Astrocyte (in vitro differentiated cells and primary cell): ENCODE measurements at regions not wholly inside any gene's neighbourhood (a gene's known extent, or its start where the extent isn't known, plus 50 kb on each side); places are given as distances from the start of the nearest gene placed in this dataset.

Experiments
- DNase-seq: peaks from one replicate; pipeline ENCODE4 v3.0.0-alpha.2; 2010; ENCODE audit warnings: low read depth
- FAIRE-seq: peaks from 2 replicates; lab custom pipeline; 2011; peaks lifted over from hg19 to GRCh38; lab: Jason Lieb, UNC
- H2AFZ ChIP-seq: 2 replicates; pipeline ENCODE4 v1.6.0; 2012; ENCODE audit warnings: low read depth, low read length, inconsistent platforms
- H3K27ac ChIP-seq: 2 replicates; pipeline ENCODE4 v1.5.1; 2011; ENCODE audit warnings: low read depth, low read length, inconsistent platforms
- H3K27me3 ChIP-seq: 2 replicates; pipeline ENCODE4 v1.6.0; 2011; ENCODE audit warnings: low read length, inconsistent platforms; ENCODE audit not compliant: insufficient read depth
- H3K36me3 ChIP-seq: 2 replicates; pipeline ENCODE4 v1.5.1; 2011; ENCODE audit warnings: low read length, inconsistent platforms; ENCODE audit not compliant: insufficient read depth
- H3K4me1 ChIP-seq: 2 replicates; pipeline ENCODE4 v1.5.1; 2011; ENCODE audit warnings: low read length, inconsistent platforms; ENCODE audit not compliant: insufficient read depth
- H3K4me2 ChIP-seq: 2 replicates; pipeline ENCODE4 v1.6.0; 2012; ENCODE audit warnings: low read length, inconsistent platforms
- H3K4me3 ChIP-seq: 2 replicates; pipeline ENCODE4 v1.5.1; 2011; ENCODE audit warnings: low read depth, mild to moderate bottlenecking, low read length, inconsistent platforms; ENCODE audit not compliant: insufficient read depth
- H3K79me2 ChIP-seq: 2 replicates; pipeline ENCODE4 v1.6.0; 2012; ENCODE audit warnings: mild to moderate bottlenecking, low read length, inconsistent platforms; ENCODE audit not compliant: insufficient read depth
- H3K9ac ChIP-seq: 2 replicates; pipeline ENCODE4 v1.6.0; 2012; ENCODE audit warnings: mild to moderate bottlenecking, low read length, inconsistent platforms
- H3K9me3 ChIP-seq: 2 replicates; pipeline ENCODE4 v1.5.1; 2012; ENCODE audit warnings: low read depth, mild to moderate bottlenecking, low read length, inconsistent platforms; ENCODE audit not compliant: insufficient read depth
- H4K20me1 ChIP-seq: 2 replicates; pipeline ENCODE4 v1.6.0; 2012; ENCODE audit warnings: low read length, inconsistent platforms; ENCODE audit not compliant: insufficient read depth
- H3K27ac Mint-ChIP-seq: one replicate; pipeline ENCODE4 v1.8.0; 2021; ENCODE audit warnings: mild to moderate bottlenecking, mixed read lengths; ENCODE audit not compliant: unreplicated experiment
- H3K27me3 Mint-ChIP-seq: one replicate; pipeline ENCODE4 v1.8.0; 2021; ENCODE audit warnings: low read depth, mixed read lengths; ENCODE audit not compliant: unreplicated experiment
- H3K36me3 Mint-ChIP-seq: one replicate; pipeline ENCODE4 v1.8.0; 2021; ENCODE audit warnings: low read depth, mixed read lengths; ENCODE audit not compliant: unreplicated experiment
- H3K4me1 Mint-ChIP-seq: one replicate; pipeline ENCODE4 v1.8.0; 2021; ENCODE audit warnings: low read depth, mixed read lengths; ENCODE audit not compliant: unreplicated experiment
- H3K4me3 Mint-ChIP-seq: one replicate; pipeline ENCODE4 v1.8.0; 2021; ENCODE audit warnings: mild to moderate bottlenecking, moderate library complexity, mixed read lengths; ENCODE audit not compliant: unreplicated experiment
- H3K9me3 Mint-ChIP-seq: one replicate; pipeline ENCODE4 v1.8.0; 2021; ENCODE audit warnings: mild to moderate bottlenecking, mixed read lengths; ENCODE audit not compliant: unreplicated experiment
- CTCF ChIP-seq: IDR thresholded peaks from 2 replicates; pipeline ENCODE4 v1.5.1; 2011; ENCODE audit warnings: low read depth, mild to moderate bottlenecking, inconsistent platforms, low read length, moderate library complexity; ENCODE audit not compliant: insufficient read depth
- EZH2 ChIP-seq: IDR thresholded peaks from 2 replicates; pipeline ENCODE4 v1.6.1; 2012; ENCODE audit warnings: mild to moderate bottlenecking, low read length, inconsistent platforms; ENCODE audit not compliant: insufficient read depth

GRCh38 chr20:43842126-43843020 lies 72.3 kb upstream of the TOX2 start:
- FAIRE-seq (no peak), DNase-seq (no peak)
- TF ChIP-seq CTCF (no peak), EZH2 (no peak)
- Histone ChIP-seq H3K4me1 (peaks cover 23% of the 10 kb centered on the region), H3K9me3 (no peaks in the 10 kb centered on the region), H2AFZ (no peak overlapping the region), H3K4me3 (no peak overlapping the region), H3K27me3 (no peaks in the 10 kb centered on the region), H3K79me2 (no peaks in the 10 kb centered on the region), H3K36me3 (no peaks in the 10 kb centered on the region), H4K20me1 (no peaks in the 10 kb centered on the region), H3K9ac (peak overlapping the region; percentile 2), H3K4me2 (no peak overlapping the region), H3K27ac (no peak overlapping the region)
- Mint-ChIP-seq H3K4me1 (peaks cover 12% of the 10 kb centered on the region), H3K4me3 (no peak overlapping the region), H3K9me3 (peaks cover under 1% of the 10 kb centered on the region), H3K27me3 (peaks cover 19% of the 10 kb centered on the region), H3K27ac (no peak overlapping the region), H3K36me3 (peaks cover under 1% of the 10 kb centered on the region)

GRCh38 chr20:43840382-43841070 lies 74.1 kb upstream of the TOX2 start:
- peaks cover 11% of the 10 kb centered on the region for H3K4me1 Mint-ChIP-seq
- Histone ChIP-seq H3K9ac (no peak overlapping the region), H3K9me3 (no peaks in the 10 kb centered on the region), H3K4me2 (no peak overlapping the region), H3K4me3 (no peak overlapping the region), H3K4me1 (peaks cover 16% of the 10 kb centered on the region), H3K36me3 (no peaks in the 10 kb centered on the region), H3K27ac (no peak overlapping the region), H2AFZ (no peak overlapping the region), H3K79me2 (no peaks in the 10 kb centered on the region), H4K20me1 (no peaks in the 10 kb centered on the region), H3K27me3 (no peaks in the 10 kb centered on the region)
- TF ChIP-seq EZH2 (no peak), CTCF (peak; percentile 19)
- peaks cover 29% of the 10 kb centered on the region for H3K27me3 Mint-ChIP-seq
- DNase-seq (no peak), FAIRE-seq (no peak)
- no peak overlapping the region for H3K27ac Mint-ChIP-seq
- peaks cover 2% of the 10 kb centered on the region for H3K36me3 Mint-ChIP-seq
- peaks cover 2% of the 10 kb centered on the region for H3K9me3 Mint-ChIP-seq
- H3K4me3 Mint-ChIP-seq: no peak overlapping the region
